ENCODE measurements at regions not wholly inside any gene's neighbourhood (a gene's known extent, or its start where the extent isn't known, plus 50 kb on each side); places are given as distances from the start of the nearest gene placed in this dataset.
A peak's percentile ranks its signal among the peaks of the same experiment; 100 is the strongest.

- H3K4me1 ChIP-seq (ENCODE audit: control insufficient read depth in 5 of 5, insufficient read depth in 5 of 5, low read length in 5 of 5) = peaks cover 0 to 20% (median 0%) of the 10 kb centered on the region in 5 donors
- WGBS, 2 donors = 68 to 86% methylated on average over 11 of the region's 11 CpGs
- no peak overlapping the region for H3K9ac ChIP-seq (ENCODE audit: insufficient read depth in 1 of 2, low read length in 2 of 2)
- DNase-seq (no peak), ATAC-seq (ENCODE audit: insufficient read depth, low FRiP score) (no peak)
- TF ChIP-seq, protein P1, sequence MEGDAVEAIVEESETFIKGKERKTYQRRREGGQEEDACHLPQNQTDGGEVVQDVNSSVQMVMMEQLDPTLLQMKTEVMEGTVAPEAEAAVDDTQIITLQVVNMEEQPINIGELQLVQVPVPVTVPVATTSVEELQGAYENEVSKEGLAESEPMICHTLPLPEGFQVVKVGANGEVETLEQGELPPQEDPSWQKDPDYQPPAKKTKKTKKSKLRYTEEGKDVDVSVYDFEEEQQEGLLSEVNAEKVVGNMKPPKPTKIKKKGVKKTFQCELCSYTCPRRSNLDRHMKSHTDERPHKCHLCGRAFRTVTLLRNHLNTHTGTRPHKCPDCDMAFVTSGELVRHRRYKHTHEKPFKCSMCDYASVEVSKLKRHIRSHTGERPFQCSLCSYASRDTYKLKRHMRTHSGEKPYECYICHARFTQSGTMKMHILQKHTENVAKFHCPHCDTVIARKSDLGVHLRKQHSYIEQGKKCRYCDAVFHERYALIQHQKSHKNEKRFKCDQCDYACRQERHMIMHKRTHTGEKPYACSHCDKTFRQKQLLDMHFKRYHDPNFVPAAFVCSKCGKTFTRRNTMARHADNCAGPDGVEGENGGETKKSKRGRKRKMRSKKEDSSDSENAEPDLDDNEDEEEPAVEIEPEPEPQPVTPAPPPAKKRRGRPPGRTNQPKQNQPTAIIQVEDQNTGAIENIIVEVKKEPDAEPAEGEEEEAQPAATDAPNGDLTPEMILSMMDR (IDR thresholded peaks at IDR 0.05; ENCODE audit: control extremely low read depth, extremely low read depth) = no peak
- no peak overlapping the region for H3K4me3 ChIP-seq
- H3K9me3 ChIP-seq (ENCODE audit: control insufficient read depth in 4 of 4, insufficient read depth in 3 of 4, low read length in 3 of 4) = peaks cover 0 to 3% (median 0%) of the 10 kb centered on the region in 4 donors
- H3K27me3 ChIP-seq (ENCODE audit: control insufficient read depth in 3 of 3, insufficient read depth in 3 of 3, low read length in 2 of 3) = peaks cover 0 to 4% (median 2%) of the 10 kb centered on the region in 3 donors
- H3K27ac ChIP-seq (ENCODE audit: low read depth in 1 of 2, low read length in 1 of 2) = no peak overlapping the region
- H3K36me3 ChIP-seq (ENCODE audit: control insufficient read depth in 4 of 4, insufficient read depth in 4 of 4, low read length in 4 of 4) = no peaks in the 10 kb centered on the region
Observed at GRCh38 chr2:238557936-238558335, 131.2 kb downstream of the ASB1 start.

DNA sequence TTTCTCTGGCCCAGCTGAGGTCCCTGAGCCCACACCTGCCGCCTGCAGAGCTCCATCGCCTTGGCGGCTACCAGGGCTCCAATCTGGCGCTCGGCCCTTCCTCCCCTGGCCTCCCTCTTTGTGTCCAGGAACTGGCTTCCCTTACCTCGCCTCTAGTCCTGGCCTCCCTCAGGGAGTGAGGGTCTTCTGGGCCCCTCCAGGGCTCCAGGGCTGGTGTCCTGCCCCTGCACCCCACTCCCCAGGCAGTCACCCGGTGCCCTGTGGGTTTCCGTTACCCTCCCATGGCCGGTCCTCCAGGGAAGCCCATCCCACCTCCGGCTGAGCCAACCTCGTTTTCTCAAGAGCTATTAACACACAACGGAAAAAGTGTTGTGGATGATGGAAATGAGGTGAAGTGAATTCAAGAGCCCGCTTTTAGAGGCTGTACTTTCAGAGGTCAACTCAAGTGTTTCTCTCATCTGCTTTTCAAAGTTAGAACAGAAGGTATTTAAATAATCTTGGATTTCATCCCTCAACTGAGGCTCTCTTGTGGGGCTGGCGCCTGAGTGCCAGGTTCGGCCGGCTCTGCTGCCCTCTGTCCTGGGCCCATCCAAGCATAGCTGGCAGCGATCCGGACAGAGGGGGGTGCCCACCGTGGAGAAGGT lies 131.9 kb downstream of the ASB1 start:
- no peaks in the 10 kb centered on the region for H3K36me3 ChIP-seq (ENCODE audit: control insufficient read depth in 4 of 4, insufficient read depth in 4 of 4, low read length in 4 of 4)
- no peak overlapping the region for H3K9ac ChIP-seq (ENCODE audit: insufficient read depth in 1 of 2, low read length in 2 of 2)

GRCh38 chr2:238560234-238560633 lies 133.5 kb downstream of the ASB1 start:
- WGBS, 2 donors = 83 to 85% methylated on average over 11 of the region's 11 CpGs
- ATAC-seq (ENCODE audit: insufficient read depth, low FRiP score) = no peak
- peaks cover 0 to 34% (median 2%) of the 10 kb centered on the region in 5 donors for H3K4me1 ChIP-seq (ENCODE audit: control insufficient read depth in 5 of 5, insufficient read depth in 5 of 5, low read length in 5 of 5)
- no peaks in the 10 kb centered on the region for H3K36me3 ChIP-seq (ENCODE audit: control insufficient read depth in 4 of 4, insufficient read depth in 4 of 4, low read length in 4 of 4)
- no peak for DNase-seq
- H3K4me3 ChIP-seq = no peak overlapping the region
- peaks cover 0 to 4% (median 2%) of the 10 kb centered on the region in 3 donors for H3K27me3 ChIP-seq (ENCODE audit: control insufficient read depth in 3 of 3, insufficient read depth in 3 of 3, low read length in 2 of 3)
- no peaks in the 10 kb centered on the region for H3K9me3 ChIP-seq (ENCODE audit: control insufficient read depth in 4 of 4, insufficient read depth in 3 of 4, low read length in 3 of 4)
- H3K27ac ChIP-seq (ENCODE audit: low read depth in 1 of 2, low read length in 1 of 2) = no peak overlapping the region
- H3K9ac ChIP-seq (ENCODE audit: insufficient read depth in 1 of 2, low read length in 2 of 2) = no peak overlapping the region
- TF ChIP-seq, protein P1 (IDR thresholded peaks at IDR 0.05; ENCODE audit: control extremely low read depth, extremely low read depth) = no peak

More for the DNA sequence above, 131.9 kb downstream of the ASB1 start:
- Histone ChIP-seq H3K27ac (ENCODE audit: low read depth in 1 of 2, low read length in 1 of 2) (peak overlapping the region in 1 of 2 donors; percentile 50), H3K4me3 (no peak overlapping the region), H3K4me1 (ENCODE audit: control insufficient read depth in 5 of 5, insufficient read depth in 5 of 5, low read length in 5 of 5) (peaks cover 0 to 24% (median 2%) of the 10 kb centered on the region in 5 donors), H3K9me3 (ENCODE audit: control insufficient read depth in 4 of 4, insufficient read depth in 3 of 4, low read length in 3 of 4) (peaks cover 0 to 3% (median 0%) of the 10 kb centered on the region in 4 donors), H3K27me3 (ENCODE audit: control insufficient read depth in 3 of 3, insufficient read depth in 3 of 3, low read length in 2 of 3) (peaks cover 0 to 4% (median 2%) of the 10 kb centered on the region in 3 donors)
- 70 to 85% methylated on average over 19 of the region's 19 CpGs for WGBS, 2 donors
- TF ChIP-seq, protein P1 (IDR thresholded peaks at IDR 0.05; ENCODE audit: control extremely low read depth, extremely low read depth) = no peak
- peak; percentile 65 for ATAC-seq (ENCODE audit: insufficient read depth, low FRiP score)
- peak; percentile 47 to 78 (median 48) for DNase-seq
